ENCODE measurements at regions not wholly inside any gene's neighbourhood (a gene's known extent, or its start where the extent isn't known, plus 50 kb on each side); places are given as distances from the start of the nearest gene placed in this dataset.
"Not testable (repeated sequence)": the region's sequence is repeated elsewhere in the genome, so short reads cannot be mapped to it uniquely, and the experiment has no call there.

DNA sequence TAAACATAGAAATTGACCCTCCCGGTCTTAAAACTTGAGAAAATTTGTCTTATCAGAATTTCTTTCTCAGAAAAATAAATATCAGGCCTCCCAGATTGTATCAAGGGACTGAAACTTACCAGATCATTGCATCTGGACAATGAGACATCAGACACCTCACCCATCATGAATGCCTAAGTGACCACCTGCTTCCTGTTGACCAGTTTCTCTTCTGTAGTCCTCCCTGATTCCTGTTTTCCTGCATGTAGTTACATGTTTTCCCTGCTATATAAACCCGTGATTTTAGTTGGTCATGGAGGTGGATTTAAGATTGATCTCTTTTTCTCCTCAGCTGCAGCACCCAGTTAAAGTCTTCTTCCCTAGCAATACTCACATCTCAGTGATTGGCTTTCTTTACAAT, 548.1 kb downstream of the PPP4R3C start:
- H3K27ac ChIP-seq (ENCODE audit: low read length) = no peak overlapping the region
- ATAC-seq (no peak), DNase-seq (no peak)
- H3K9me3 ChIP-seq (ENCODE audit: low read length) = no peaks in the 10 kb centered on the region
- no peaks in the 10 kb centered on the region for H3K27me3 ChIP-seq (ENCODE audit: low read length)
- CTCF ChIA-PET = no interaction called here
- no peak overlapping the region for H3K4me3 ChIP-seq (ENCODE audit: low read length)
- POLR2A ChIA-PET (ENCODE audit: unreplicated experiment) = no interaction called here
- BruUV-seq (replicated peaks) = no TSS peak
- H4K20me1 ChIP-seq (ENCODE audit: low read length) = no peaks in the 10 kb centered on the region
- TF ChIP-seq, protein P1, sequence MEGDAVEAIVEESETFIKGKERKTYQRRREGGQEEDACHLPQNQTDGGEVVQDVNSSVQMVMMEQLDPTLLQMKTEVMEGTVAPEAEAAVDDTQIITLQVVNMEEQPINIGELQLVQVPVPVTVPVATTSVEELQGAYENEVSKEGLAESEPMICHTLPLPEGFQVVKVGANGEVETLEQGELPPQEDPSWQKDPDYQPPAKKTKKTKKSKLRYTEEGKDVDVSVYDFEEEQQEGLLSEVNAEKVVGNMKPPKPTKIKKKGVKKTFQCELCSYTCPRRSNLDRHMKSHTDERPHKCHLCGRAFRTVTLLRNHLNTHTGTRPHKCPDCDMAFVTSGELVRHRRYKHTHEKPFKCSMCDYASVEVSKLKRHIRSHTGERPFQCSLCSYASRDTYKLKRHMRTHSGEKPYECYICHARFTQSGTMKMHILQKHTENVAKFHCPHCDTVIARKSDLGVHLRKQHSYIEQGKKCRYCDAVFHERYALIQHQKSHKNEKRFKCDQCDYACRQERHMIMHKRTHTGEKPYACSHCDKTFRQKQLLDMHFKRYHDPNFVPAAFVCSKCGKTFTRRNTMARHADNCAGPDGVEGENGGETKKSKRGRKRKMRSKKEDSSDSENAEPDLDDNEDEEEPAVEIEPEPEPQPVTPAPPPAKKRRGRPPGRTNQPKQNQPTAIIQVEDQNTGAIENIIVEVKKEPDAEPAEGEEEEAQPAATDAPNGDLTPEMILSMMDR (conservative IDR thresholded peaks at IDR 0.05; ENCODE audit: low read depth, low read length) = no peak
- TF ChIP-seq EZH2 (IDR thresholded peaks at IDR 0.05; ENCODE audit: low read length, unreplicated experiment) (no peak), EZH2phosphoT487 (IDR thresholded peaks at IDR 0.05; ENCODE audit: borderline replicate concordance, low read length) (no peak)
- no peak overlapping the region for H2AFZ ChIP-seq (ENCODE audit: low read length)
- H3K9ac ChIP-seq (ENCODE audit: low read length) = no peak overlapping the region
- no peaks in the 10 kb centered on the region for H3F3A ChIP-seq (ENCODE audit: low read length, unreplicated experiment)
- intact Hi-C loops (cut with micrococcal nuclease) = no loop called here
- no peaks in the 10 kb centered on the region for H3K4me1 ChIP-seq (ENCODE audit: insufficient read depth, low read length)
- no peaks in the 10 kb centered on the region for H3K9me2 ChIP-seq (replicated peaks; ENCODE audit: low read length)
- H3K4me2 ChIP-seq (ENCODE audit: low read length) = no peak overlapping the region
- H3K79me2 ChIP-seq (ENCODE audit: low read length) = no peaks in the 10 kb centered on the region
- no peaks in the 10 kb centered on the region for H3K36me3 ChIP-seq (ENCODE audit: low read depth, low read length)

DNA sequence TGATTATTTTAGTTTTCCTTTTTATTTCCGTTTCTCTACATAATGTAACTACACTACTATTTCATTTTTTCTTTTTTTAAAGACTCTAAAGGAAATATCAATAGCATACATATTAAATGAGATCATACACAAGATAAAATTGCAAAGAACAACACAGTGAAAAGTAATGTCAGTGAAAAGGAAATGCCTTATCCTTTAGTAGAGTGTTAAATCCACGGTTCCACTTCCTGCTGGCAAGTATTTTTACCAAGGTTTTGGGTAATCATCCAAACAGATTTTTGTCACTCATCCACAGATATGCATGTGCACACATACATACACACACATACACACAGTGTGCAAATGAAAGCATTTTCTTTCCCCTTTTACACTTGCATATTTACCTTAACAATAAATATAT, 548.9 kb downstream of the PPP4R3C start:
- Histone ChIP-seq H3K9me2 (replicated peaks; ENCODE audit: low read length) (no peaks in the 10 kb centered on the region), H2AFZ (ENCODE audit: low read length) (no peak overlapping the region), H3K36me3 (ENCODE audit: low read depth, low read length) (no peaks in the 10 kb centered on the region), H3K27me3 (ENCODE audit: low read length) (no peaks in the 10 kb centered on the region), H3K4me1 (ENCODE audit: insufficient read depth, low read length) (no peaks in the 10 kb centered on the region), H3K27ac (ENCODE audit: low read length) (no peak overlapping the region), H3K4me2 (ENCODE audit: low read length) (no peak overlapping the region), H3K9ac (ENCODE audit: low read length) (no peak overlapping the region), H3K79me2 (ENCODE audit: low read length) (no peaks in the 10 kb centered on the region), H3K4me3 (ENCODE audit: low read length) (no peak overlapping the region), H3K9me3 (ENCODE audit: low read length) (no peaks in the 10 kb centered on the region), H4K20me1 (ENCODE audit: low read length) (no peaks in the 10 kb centered on the region), H3F3A (ENCODE audit: low read length, unreplicated experiment) (no peaks in the 10 kb centered on the region)
- ATAC-seq (no peak), DNase-seq (no peak)
- intact Hi-C loops (cut with micrococcal nuclease) = no loop called here
- CTCF ChIA-PET = no interaction called here
- BruUV-seq (replicated peaks) = no TSS peak
- POLR2A ChIA-PET (ENCODE audit: unreplicated experiment) = no interaction called here
- TF ChIP-seq, protein P1 (conservative IDR thresholded peaks at IDR 0.05; ENCODE audit: low read depth, low read length) = no peak
- TF ChIP-seq EZH2phosphoT487 (IDR thresholded peaks at IDR 0.05; ENCODE audit: borderline replicate concordance, low read length) = no peak
- TF ChIP-seq EZH2 (IDR thresholded peaks at IDR 0.05; ENCODE audit: low read length, unreplicated experiment) = no peak

- H3K4me1 ChIP-seq (ENCODE audit: insufficient read depth, low read length); H3F3A ChIP-seq (ENCODE audit: low read length, unreplicated experiment); H3K9me3 ChIP-seq (ENCODE audit: low read length); H4K20me1 ChIP-seq (ENCODE audit: low read length); H3K4me3 ChIP-seq (ENCODE audit: low read length); POLR2A ChIA-PET (ENCODE audit: unreplicated experiment); H3K9ac ChIP-seq (ENCODE audit: low read length); H3K27ac ChIP-seq (ENCODE audit: low read length); CTCF ChIA-PET; DNase-seq; H3K36me3 ChIP-seq (ENCODE audit: low read depth, low read length); H3K27me3 ChIP-seq (ENCODE audit: low read length); H3K9me2 ChIP-seq (replicated peaks; ENCODE audit: low read length); H3K4me2 ChIP-seq (ENCODE audit: low read length); BruUV-seq (replicated peaks); intact Hi-C loops (cut with micrococcal nuclease); ATAC-seq; H2AFZ ChIP-seq (ENCODE audit: low read length); H3K79me2 ChIP-seq (ENCODE audit: low read length): not testable (repeated sequence)
Measured at GRCh38 chrX:26911785-26912184, 551.4 kb downstream of the PPP4R3C start.

Data from PC-3 (cell line).